ENCODE measurements at regions not wholly inside any gene's neighbourhood (a gene's known extent, or its start where the extent isn't known, plus 50 kb on each side); places are given as distances from the start of the nearest gene placed in this dataset.
"Not testable (repeated sequence)": the region's sequence is repeated elsewhere in the genome, so short reads cannot be mapped to it uniquely, and the experiment has no call there.

DNA sequence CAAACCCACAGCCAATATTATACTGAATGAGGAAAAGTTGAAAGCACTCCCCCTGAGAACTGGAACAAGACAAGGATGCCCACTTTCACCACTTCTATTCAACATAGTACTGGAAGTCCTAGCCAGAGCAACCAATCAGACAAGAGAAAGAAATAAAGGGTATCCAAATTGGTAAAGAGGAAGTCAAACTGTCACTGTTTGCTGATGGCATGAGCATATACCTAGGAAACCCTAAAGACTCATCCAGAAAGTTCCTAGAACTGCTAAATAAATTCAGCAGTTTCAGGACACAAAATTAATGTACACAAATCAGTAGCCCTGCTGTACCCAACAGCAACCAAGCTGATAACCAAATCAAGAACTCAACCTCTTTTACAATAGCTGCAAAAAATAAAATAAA lies 220.0 kb downstream of the SYK start:
- TF ChIP-seq, protein P1, sequence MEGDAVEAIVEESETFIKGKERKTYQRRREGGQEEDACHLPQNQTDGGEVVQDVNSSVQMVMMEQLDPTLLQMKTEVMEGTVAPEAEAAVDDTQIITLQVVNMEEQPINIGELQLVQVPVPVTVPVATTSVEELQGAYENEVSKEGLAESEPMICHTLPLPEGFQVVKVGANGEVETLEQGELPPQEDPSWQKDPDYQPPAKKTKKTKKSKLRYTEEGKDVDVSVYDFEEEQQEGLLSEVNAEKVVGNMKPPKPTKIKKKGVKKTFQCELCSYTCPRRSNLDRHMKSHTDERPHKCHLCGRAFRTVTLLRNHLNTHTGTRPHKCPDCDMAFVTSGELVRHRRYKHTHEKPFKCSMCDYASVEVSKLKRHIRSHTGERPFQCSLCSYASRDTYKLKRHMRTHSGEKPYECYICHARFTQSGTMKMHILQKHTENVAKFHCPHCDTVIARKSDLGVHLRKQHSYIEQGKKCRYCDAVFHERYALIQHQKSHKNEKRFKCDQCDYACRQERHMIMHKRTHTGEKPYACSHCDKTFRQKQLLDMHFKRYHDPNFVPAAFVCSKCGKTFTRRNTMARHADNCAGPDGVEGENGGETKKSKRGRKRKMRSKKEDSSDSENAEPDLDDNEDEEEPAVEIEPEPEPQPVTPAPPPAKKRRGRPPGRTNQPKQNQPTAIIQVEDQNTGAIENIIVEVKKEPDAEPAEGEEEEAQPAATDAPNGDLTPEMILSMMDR (conservative IDR thresholded peaks at IDR 0.05): not testable (repeated sequence)
- TF ChIP-seq ZFX (IDR thresholded peaks at IDR 0.05): not testable (repeated sequence)
